HAP-1 (cell line): ENCODE measurements at regions not wholly inside any gene's neighbourhood (a gene's known extent, or its start where the extent isn't known, plus 50 kb on each side); places are given as distances from the start of the nearest gene placed in this dataset.

Experiments
- DNase-seq, 2 experiments: peaks; one replicate each; pipeline ENCODE4 v3.0.0-alpha.2; 2016 to 2020; ENCODE audit warnings: low spot score in 2 of 2
- H3K27me3 ChIP-seq: fragments of 250-450 bp; sonication (Bioruptor Pico); 2 replicates; pipeline ENCODE4 v1.5.1; 2020; ENCODE audit warnings: low read depth, mild to moderate bottlenecking, moderate library complexity
- H3K36me3 ChIP-seq: fragments of 250-450 bp; sonication (Bioruptor Pico); replicated peaks from 2 replicates; pipeline ENCODE4 v1.5.1; 2020; ENCODE audit warnings: mild to moderate bottlenecking
- H3K4me1 ChIP-seq: fragments of 250-450 bp; sonication (Bioruptor Pico); 2 replicates; pipeline ENCODE4 v1.5.1; 2020; ENCODE audit warnings: mild to moderate bottlenecking
- H3K4me3 ChIP-seq: fragments of 250-450 bp; sonication (Bioruptor Pico); 2 replicates; pipeline ENCODE4 v1.5.1; 2020; ENCODE audit warnings: mild to moderate bottlenecking, moderate library complexity
- H3K9me3 ChIP-seq: fragments of 250-450 bp; sonication (Bioruptor Pico); 2 replicates; pipeline ENCODE4 v1.5.1; 2020; ENCODE audit warnings: mild to moderate bottlenecking, moderate library complexity
- in situ Hi-C: fragments of 300-500 bp; cut with MboI; formaldehyde crosslinking; loops from 3 replicates; pipeline ENCODE4 v1.14.3; 2020; ENCODE audit warnings: low sequenced_read_pairs, inconsistent platforms, mixed read lengths

- in situ Hi-C loops = loop anchor here (10.0 kb wide), 2 partner anchors 195 to 235 kb away; no protein-coding TSS in a partner anchor
- Histone ChIP-seq H3K4me3 (no peak overlapping the region), H3K36me3 (no peaks in the 10 kb centered on the region), H3K4me1 (no peaks in the 10 kb centered on the region), H3K9me3 (no peaks in the 10 kb centered on the region), H3K27me3 (no peaks in the 10 kb centered on the region)
- no peak for DNase-seq
These were observed 267.1 kb downstream of the RPLP1 start for GRCh38 chr15:69719527-69720240.

GRCh38 chr15:69720536-69720935, 267.9 kb downstream of the RPLP1 start:
- Histone ChIP-seq H3K9me3 (no peaks in the 10 kb centered on the region), H3K27me3 (no peaks in the 10 kb centered on the region), H3K36me3 (no peaks in the 10 kb centered on the region), H3K4me1 (no peaks in the 10 kb centered on the region), H3K4me3 (no peak overlapping the region)
- in situ Hi-C loops = loop anchor here (10.0 kb wide), 2 partner anchors 196 to 236 kb away; no protein-coding TSS in a partner anchor
- no peak for DNase-seq

- H3K4me1 ChIP-seq = no peaks in the 10 kb centered on the region
- H3K4me3 ChIP-seq = no peak overlapping the region
- in situ Hi-C loops = loop anchor here (10.0 kb wide), 2 partner anchors 198 to 238 kb away; no protein-coding TSS in a partner anchor
- H3K27me3 ChIP-seq = no peaks in the 10 kb centered on the region
- no peaks in the 10 kb centered on the region for H3K9me3 ChIP-seq
- no peaks in the 10 kb centered on the region for H3K36me3 ChIP-seq
- no peak for DNase-seq
These were observed 270.3 kb downstream of the RPLP1 start for GRCh38 chr15:69722924-69723323.

- in situ Hi-C loops = loop anchor here (10.0 kb wide), 2 partner anchors 199 to 239 kb away; no protein-coding TSS in a partner anchor
- Histone ChIP-seq H3K9me3 (no peaks in the 10 kb centered on the region), H3K36me3 (no peaks in the 10 kb centered on the region), H3K4me3 (no peak overlapping the region), H3K4me1 (no peaks in the 10 kb centered on the region), H3K27me3 (no peaks in the 10 kb centered on the region)
- DNase-seq = no peak
These were observed 270.9 kb downstream of the RPLP1 start for GRCh38 chr15:69723404-69724096.

- Histone ChIP-seq H3K4me3 (no peak overlapping the region), H3K9me3 (no peaks in the 10 kb centered on the region), H3K36me3 (no peaks in the 10 kb centered on the region), H3K4me1 (no peaks in the 10 kb centered on the region), H3K27me3 (no peaks in the 10 kb centered on the region)
- in situ Hi-C loops = loop anchor here (10.0 kb wide), 2 partner anchors 200 to 240 kb away; no protein-coding TSS in a partner anchor
- DNase-seq = no peak
These were observed 271.7 kb downstream of the RPLP1 start for GRCh38 chr15:69724333-69724732.

- Histone ChIP-seq H3K27me3 (no peaks in the 10 kb centered on the region), H3K36me3 (no peaks in the 10 kb centered on the region), H3K4me3 (no peak overlapping the region), H3K9me3 (no peaks in the 10 kb centered on the region), H3K4me1 (no peaks in the 10 kb centered on the region)
- in situ Hi-C loops = loop anchor here (10.0 kb wide), 2 partner anchors 200 to 240 kb away; no protein-coding TSS in a partner anchor
- DNase-seq = no peak
These were observed 272.7 kb downstream of the RPLP1 start for GRCh38 chr15:69725275-69725674.

GRCh38 chr15:69725957-69726356, 273.3 kb downstream of the RPLP1 start:
- Histone ChIP-seq H3K4me3 (no peak overlapping the region), H3K36me3 (no peaks in the 10 kb centered on the region), H3K9me3 (no peaks in the 10 kb centered on the region), H3K4me1 (no peaks in the 10 kb centered on the region), H3K27me3 (no peaks in the 10 kb centered on the region)
- DNase-seq = no peak
- in situ Hi-C loops = loop anchor here (10.0 kb wide), 2 partner anchors 201 to 241 kb away; no protein-coding TSS in a partner anchor

GRCh38 chr15:69727121-69727924, 274.7 kb downstream of the RPLP1 start:
- DNase-seq = no peak
- H3K27me3 ChIP-seq = no peaks in the 10 kb centered on the region

GRCh38 chr15:69729167-69729748, 276.6 kb downstream of the RPLP1 start:
- Histone ChIP-seq H3K4me1 (no peaks in the 10 kb centered on the region), H3K9me3 (no peaks in the 10 kb centered on the region), H3K36me3 (no peaks in the 10 kb centered on the region), H3K4me3 (no peak overlapping the region), H3K27me3 (no peaks in the 10 kb centered on the region)
- in situ Hi-C loops = loop anchor here (10.0 kb wide), 2 partner anchors 204 to 244 kb away; no protein-coding TSS in a partner anchor
- peak; percentile 25 to 86 for DNase-seq

More at GRCh38 chr15:69727121-69727924, 274.7 kb downstream of the RPLP1 start:
- H3K4me3 ChIP-seq = no peak overlapping the region
- no peaks in the 10 kb centered on the region for H3K9me3 ChIP-seq
- no peaks in the 10 kb centered on the region for H3K36me3 ChIP-seq
- H3K4me1 ChIP-seq = no peaks in the 10 kb centered on the region
- in situ Hi-C loops = loop anchor here (10.0 kb wide), 2 partner anchors 203 to 243 kb away; no protein-coding TSS in a partner anchor

- DNase-seq = no peak
- H3K4me1 ChIP-seq = no peaks in the 10 kb centered on the region
- no peaks in the 10 kb centered on the region for H3K27me3 ChIP-seq
- no peaks in the 10 kb centered on the region for H3K36me3 ChIP-seq
- in situ Hi-C loops = loop anchor here (10.0 kb wide), 2 partner anchors 226 to 754 kb away; no protein-coding TSS in a partner anchor
- H3K4me3 ChIP-seq = no peak overlapping the region
- no peaks in the 10 kb centered on the region for H3K9me3 ChIP-seq
These were observed 277.9 kb downstream of the RPLP1 start for GRCh38 chr15:69730281-69731080.

GRCh38 chr15:69731081-69731330, 278.4 kb downstream of the RPLP1 start:
- Histone ChIP-seq H3K27me3 (no peaks in the 10 kb centered on the region), H3K9me3 (no peaks in the 10 kb centered on the region), H3K36me3 (no peaks in the 10 kb centered on the region), H3K4me1 (no peaks in the 10 kb centered on the region), H3K4me3 (no peak overlapping the region)
- in situ Hi-C loops = loop anchor here (10.0 kb wide), 2 partner anchors 226 to 754 kb away; no protein-coding TSS in a partner anchor
- DNase-seq = no peak

- in situ Hi-C loops = loop anchor here (10.0 kb wide), 2 partner anchors 227 to 753 kb away; no protein-coding TSS in a partner anchor
- Histone ChIP-seq H3K36me3 (no peaks in the 10 kb centered on the region), H3K4me3 (no peak overlapping the region), H3K9me3 (no peaks in the 10 kb centered on the region), H3K4me1 (no peaks in the 10 kb centered on the region), H3K27me3 (no peaks in the 10 kb centered on the region)
- no peak for DNase-seq
These were observed 279.0 kb downstream of the RPLP1 start for GRCh38 chr15:69731581-69731980.
